DMS114 treated with DMSO at 0.1 percent for 48 hours (cell line): ENCODE measurements at regions not wholly inside any gene's neighbourhood (a gene's known extent, or its start where the extent isn't known, plus 50 kb on each side); places are given as distances from the start of the nearest gene placed in this dataset.

Experiments
- DNase-seq: peaks from one replicate; lab custom pipeline; 2025; ENCODE audit not compliant: unreplicated experiment; lab: John Stamatoyannopoulos, UW

DNA sequence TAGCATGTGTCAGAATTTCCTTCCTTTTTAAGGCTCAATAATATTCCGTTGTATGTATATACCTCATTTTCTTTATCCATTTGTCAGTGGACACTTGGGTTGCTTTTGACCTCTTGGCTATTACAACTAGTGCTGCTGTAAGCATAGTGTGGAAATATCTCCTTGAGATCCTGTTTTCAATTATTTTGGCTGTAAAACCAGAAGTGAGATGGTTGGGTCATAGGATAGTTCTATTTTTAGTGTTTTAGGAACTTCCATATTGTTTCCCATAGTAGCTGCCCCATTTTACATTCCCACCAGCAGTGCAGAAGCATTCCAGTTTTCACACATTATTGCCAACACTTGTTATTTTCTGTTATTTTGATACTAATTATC is 70.4 kb upstream of the C15orf39 start:
- DNase-seq: no peak

DNA sequence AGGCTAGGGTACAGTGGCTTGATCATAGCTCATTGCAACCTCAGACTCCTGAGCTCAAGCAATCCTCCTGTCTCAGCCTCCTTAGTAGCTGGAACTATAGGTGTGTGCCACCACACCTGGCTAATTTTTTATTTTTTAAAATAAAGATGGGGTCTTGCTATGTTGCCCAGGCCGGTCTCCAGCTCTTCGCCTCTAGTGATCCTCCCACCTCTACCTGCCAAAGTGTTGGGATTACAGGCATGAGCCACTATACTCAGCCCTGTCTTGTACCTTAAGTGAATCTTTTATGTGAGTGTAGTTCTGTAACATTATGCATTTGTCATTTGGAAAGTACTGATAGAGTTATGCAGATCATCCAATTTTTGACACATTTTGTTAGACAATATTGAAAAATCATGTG is 66.9 kb upstream of the C15orf39 start:
- DNase-seq: no peak

DNA sequence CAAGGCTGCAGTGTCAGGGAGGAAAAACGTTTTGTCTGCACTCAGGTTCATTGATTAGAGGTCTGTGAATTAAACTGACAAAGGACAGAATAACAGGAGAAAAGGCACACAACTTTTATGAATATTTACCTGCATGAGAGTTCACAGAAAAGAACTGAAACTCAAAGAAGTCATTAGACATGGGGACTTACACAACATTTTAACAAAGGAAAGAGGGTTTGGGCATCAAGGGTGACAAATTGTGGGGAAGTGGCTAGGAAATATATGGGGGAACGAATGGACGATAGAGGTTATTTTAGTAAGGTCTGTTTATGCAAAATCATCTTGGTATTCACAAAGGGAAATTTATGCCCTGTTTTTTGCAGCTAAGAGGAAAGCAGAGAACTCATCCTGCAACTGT is 65.6 kb upstream of the C15orf39 start:
- no peak for DNase-seq

DNA sequence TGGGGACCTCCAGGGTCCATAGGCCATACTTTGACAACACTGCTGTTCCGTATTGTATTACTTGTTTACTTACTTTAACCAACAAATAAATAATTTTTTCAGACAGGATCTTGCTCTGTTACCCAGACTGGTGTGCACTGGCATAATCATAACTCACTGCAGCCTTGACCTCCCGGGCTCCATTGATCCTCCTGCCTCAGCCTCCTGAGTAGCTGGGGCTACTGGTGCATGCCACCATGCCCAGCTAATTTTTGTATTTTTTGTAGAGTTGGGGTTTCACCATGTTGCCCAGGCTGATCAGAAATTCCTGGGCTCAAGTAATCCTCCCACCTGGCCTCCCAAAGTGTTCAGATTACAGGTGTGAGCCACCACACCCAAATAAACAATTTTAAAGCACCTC is 64.9 kb upstream of the C15orf39 start:
- DNase-seq: no peak

DNA sequence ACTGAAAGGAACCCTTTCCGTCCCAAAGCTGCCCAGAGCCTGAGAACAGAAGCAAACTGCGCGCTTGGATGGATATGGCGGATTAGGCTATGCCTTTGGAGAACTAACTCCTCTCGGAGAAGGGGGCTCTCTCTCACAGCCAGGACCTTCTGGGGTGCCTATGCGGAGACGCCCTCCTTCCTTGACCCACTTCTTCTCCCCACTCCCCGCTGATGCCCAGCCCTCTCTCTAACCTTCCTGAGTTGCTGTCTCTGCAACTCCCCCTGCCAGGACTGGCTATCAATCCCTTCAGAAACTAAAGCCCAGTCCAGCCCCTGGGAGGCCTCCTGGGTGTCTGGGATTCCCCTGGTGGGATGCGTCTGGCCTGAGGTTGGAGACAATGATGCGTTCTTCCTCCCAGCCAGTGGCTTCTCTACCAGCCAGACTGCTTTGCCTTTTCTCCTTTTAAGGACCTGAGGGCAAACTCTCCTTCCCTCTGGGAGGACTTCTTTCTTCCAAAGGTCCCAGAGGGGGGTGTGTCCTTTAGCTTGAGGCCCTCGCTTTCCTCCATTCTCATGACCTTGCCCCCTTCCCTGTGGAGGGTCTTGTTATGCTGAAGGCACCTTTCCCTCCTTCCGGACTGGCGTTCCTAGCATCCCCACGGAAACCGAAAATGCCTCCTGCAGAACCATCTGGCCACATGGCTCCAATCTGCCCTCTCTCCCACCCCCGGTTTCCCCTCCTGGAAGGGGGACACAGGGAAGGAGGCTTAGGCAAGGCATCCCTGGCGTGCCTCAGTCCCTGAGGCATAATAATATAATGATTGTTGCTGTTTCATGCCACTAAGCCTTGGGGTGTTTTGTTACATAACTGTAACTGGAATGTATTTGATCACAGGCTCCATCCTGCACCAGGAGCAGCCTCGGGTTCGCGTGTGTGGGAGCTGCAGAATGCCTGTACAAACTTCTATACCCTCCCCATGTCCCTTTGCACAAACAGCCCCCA is 63.4 kb upstream of the C15orf39 start:
- DNase-seq: no peak

DNA sequence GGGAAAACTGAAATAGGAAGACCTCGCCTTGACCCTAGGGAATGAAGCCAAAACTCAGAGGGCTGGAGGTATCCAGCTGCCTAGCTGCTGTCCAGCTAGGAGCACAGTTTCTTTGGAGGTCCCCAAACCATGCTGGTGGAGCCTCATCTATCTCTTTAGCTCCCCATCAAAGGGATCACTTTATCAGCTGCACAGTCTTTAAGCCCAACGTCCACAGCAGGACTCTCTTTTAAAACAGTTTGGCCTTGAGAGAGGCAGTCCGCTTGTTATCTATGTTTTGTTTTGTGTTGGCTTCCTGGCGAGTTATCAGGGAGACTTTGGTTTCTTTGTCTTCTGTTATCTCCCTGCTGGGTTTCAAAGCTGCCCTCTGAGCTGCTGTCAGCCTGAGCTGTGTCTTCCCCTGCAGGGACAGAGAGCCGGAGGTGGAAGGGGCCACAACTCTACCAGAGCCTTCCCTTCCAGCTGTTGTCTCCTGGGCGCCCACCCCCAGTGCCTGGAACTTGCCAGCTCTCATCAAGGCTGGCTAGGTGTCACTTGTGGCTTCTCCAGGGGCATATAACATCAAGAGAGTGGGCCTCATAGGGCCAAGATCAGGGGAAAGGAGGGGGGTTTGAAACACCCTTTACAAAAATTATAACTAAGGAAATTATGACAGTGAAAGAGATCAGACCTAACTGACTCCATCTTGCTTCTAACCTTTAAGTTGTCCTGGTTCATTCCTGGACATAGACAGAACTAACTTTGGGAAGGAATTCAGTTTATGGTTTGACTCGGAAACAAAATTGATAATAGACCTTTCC is 61.4 kb upstream of the C15orf39 start:
- DNase-seq: no peak

DNA sequence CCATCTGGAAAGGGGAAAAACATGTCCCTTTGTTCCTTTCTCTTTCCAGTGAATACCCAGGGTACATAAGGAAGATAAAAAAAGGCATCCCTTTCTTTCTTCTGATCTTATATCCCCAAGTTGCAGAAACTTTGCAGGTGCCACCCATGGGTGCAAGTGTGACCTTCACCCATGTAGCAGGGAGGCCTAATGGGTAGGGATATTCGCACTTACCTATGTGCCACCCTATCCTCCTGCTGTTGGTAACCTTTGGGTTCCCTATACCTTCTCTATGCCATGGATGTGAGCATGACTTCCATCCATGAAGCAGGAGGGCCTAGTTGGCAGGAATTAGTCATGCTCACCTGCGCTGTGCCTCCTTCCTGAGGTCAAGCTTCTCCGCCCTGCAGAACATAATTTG is 59.2 kb upstream of the C15orf39 start:
- DNase-seq: no peak

GRCh38 chr15:75143738-75144334 is 57.8 kb upstream of the C15orf39 start:
- no peak for DNase-seq

- DNase-seq: no peak
These were observed 56.4 kb upstream of the C15orf39 start for GRCh38 chr15:75145027-75145841.

DNA sequence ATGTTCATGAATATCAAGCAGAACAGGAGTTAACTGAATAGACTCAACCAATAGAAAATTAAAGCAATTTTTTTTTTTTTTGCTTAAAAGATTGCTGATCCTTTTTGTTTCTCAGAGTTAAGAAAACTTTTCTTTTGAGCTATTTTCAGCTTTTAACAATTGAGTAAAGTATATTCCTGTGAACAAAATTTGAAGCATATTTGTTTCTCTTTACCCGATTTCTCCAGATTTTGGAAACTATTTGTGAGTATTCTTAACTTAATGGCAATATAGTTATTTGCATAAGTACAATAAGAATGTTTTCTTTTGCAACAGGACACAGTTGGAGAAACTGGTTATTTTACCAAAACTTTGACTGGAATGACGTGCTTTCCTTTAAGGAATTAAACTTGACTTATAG is 53.4 kb upstream of the C15orf39 start:
- peak; percentile 18 for DNase-seq

DNA sequence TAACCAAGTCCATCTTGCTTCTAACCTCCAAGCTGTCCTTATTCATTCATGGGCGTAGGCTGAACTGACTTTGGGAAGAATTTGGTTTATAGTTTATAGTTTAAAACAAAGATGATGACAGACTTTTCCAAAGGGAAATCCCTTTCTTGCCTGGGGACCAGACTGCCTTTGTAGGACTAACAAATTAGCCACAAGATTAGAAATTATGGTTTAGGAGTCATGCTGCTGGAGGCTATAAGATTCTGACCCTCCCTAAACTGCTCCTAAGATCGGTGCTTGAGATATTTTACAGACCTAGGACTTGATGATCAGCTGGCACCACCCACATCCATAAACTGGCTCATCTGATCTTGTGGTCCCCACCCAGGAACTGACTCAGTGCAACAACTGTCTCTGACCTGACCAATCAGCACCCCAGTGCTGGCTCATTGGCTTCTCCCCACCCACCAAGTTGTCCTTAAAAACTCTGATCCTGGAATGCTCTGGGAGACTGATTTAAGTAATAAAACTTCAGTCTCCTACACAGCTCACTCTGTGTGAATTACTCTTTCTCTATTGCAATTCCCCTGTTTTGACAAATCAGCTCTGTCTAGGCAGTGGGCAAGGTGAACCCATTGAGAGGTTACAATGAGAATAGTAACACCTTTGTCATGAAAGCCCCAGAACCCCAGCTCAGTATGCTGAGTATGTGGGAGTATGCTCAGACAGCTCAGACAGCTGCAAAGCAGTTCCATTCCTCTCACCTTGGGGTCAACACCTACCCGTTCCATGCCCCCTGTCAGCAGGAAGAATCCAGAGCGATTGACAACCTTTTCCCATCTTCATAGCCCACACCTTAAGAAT is 51.6 kb upstream of the C15orf39 start:
- DNase-seq: no peak

- no peak for DNase-seq
These were observed 50.2 kb upstream of the C15orf39 start for GRCh38 chr15:75151214-75152128.
